HPDE6-E6E7 (cell line): ENCODE measurements at regions not wholly inside any gene's neighbourhood (a gene's known extent, or its start where the extent isn't known, plus 50 kb on each side); places are given as distances from the start of the nearest gene placed in this dataset.
"Not testable (repeated sequence)": the region's sequence is repeated elsewhere in the genome, so short reads cannot be mapped to it uniquely, and the experiment has no call there.

Experiments used
- DNase-seq: peaks from one replicate; pipeline ENCODE4 v3.0.0; 2011; ENCODE audit warnings: missing footprints; ENCODE audit errors: extremely low spot score

DNA sequence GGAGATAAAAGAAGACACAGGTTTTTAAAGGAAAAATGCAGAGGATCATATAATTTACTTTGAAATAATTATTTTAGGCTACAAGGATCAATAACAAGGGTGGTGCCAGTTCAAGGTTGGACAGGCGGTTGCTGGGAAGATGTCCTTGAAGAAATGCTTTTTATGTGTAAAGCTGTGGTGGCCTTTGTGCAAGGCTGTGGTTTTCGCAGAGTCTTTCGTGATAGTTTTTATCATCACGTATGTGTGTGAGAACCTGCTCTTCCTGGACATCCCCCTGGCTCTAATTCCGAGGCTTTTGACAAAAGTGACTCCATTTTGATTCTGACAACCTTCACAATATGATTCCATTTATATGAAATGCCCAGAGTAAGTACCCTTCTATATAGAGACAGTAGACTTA is 85.8 kb upstream of the COG2 start:
- DNase-seq: no peak

DNA sequence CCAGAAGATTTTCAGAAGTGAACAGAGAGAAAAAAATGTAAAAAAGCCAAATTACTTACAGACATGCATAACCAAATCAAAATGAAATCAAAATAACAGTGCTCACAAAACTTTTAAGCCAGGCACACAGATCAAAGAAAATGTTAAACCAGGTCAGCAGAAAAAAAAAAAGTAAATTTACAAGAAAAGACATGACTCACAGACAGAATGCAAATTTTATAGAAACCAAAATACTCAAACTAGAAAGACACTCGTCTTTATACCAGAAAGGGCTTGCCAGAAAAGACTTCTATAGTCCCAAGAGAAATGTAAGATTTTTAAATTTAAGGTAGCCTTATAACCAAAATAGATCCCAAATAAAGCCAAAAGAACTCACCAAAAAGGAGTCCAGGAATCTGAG is 86.5 kb upstream of the COG2 start:
- no peak for DNase-seq

GRCh38 chr1:230552880-230553279 is 89.4 kb upstream of the COG2 start:
- no peak for DNase-seq

GRCh38 chr1:230550945-230551344 is 91.3 kb upstream of the COG2 start:
- not testable (repeated sequence) for DNase-seq

DNA sequence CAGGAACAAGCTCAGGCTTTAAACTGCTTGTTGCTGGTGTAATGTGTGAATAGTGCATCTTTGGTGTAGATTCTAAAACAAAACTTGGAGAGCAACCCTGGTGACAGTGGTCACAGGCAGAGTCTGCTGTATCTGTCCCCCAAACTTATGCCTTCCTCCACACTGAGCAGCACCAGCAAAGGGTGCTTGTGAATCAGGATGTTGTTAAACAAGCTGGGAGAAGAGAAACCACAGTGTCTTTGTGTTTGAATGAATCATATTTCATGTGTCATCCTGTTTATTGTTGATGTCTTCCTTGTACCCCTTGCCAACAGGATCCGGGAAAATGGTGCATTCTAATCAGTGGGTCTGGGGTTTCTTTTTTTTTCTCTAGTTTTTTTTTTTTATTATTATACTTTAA is 91.9 kb upstream of the COG2 start:
- peak; percentile 68 for DNase-seq

- no peak for DNase-seq
Measured at GRCh38 chr1:230549625-230550024, 92.7 kb upstream of the COG2 start.

DNA sequence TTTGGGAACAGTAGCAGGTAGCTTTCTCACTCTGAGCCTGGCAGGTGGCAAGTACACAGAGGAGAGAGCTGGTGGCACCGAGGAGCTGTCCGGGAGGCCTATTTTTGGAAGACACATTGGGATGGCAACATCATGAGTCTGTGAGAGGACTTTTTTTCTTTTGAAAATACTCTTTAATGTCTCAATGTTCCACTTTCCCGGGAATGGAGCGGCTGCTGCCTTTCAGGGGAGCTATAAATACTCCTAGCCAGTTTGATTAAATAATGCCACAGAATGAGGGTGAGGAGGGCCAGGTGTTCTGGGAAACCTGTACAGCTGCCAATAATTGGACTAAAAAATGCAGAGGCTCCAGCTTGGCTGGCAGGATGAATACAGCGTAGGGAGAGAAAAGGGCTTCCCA is 93.3 kb upstream of the COG2 start:
- DNase-seq: no peak

- no peak for DNase-seq
Measured at GRCh38 chr1:230548357-230548756, 93.9 kb upstream of the COG2 start.

- DNase-seq: no peak
Measured at GRCh38 chr1:230545181-230545580, 97.1 kb upstream of the COG2 start.

GRCh38 chr1:230544758-230545157 is 97.5 kb upstream of the COG2 start:
- DNase-seq: no peak

DNA sequence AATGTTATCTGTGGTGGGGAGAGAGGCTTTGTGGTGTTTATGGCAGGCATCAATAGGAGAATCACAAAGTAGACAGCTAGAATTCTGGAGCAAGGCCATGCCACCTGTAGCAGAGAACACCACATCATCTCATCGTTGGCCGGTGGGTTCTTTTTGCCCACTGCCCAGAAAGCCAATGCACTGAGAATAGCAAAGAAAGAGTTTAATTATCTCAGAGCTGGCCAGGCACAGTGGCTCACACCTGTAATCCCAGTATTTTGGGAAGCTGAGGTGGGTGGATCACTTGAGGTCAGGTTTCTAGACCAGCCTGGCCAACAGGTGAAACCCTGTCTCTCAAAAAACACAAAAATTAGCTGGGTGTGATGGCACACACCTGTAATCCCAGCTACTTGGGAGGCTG is 99.2 kb upstream of the COG2 start:
- no peak for DNase-seq

DNA sequence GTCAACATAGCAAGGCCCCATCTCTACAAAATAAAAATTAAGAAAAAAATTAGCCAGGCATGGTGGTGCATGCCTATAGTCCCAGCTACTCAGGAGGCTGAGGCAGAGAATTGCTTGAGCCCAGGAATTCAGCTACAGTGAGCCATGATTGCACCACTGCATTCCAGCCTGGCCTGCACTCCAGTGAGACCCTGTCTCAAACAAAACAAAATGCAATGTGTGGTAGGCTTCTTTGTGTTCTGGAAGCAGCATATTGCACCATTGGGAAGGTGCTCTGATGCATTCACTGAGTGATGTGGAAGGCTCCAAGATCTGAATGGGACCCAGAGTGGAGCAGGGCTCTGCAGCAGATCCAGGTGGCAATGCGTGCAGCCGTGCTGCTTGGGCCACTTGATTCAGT is 99.6 kb upstream of the COG2 start:
- DNase-seq: no peak

GRCh38 chr1:230542054-230542453 is 100.2 kb upstream of the COG2 start:
- DNase-seq: peak; percentile 54

DNA sequence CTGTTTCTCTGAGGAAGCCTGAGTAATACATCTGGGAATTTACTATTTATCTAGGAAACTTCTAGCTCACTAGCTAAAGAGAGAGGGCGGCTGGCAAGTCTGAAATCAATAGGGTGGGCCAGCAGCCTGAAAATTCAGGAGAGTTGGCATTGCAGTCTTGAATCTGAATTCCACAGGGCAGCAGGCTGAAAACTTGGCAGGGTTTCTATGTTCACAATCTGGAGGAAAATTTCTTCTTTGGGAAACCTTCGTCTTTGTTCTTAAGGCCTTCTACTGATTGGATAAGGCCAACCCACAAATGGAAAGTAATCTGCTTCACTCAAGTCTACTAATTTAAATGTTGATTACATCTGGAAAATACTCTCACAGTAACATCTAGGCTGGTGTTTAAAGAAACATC is 101.0 kb upstream of the COG2 start:
- no peak for DNase-seq

GRCh38 chr1:230540421-230541155 is 101.7 kb upstream of the COG2 start:
- DNase-seq: no peak

DNA sequence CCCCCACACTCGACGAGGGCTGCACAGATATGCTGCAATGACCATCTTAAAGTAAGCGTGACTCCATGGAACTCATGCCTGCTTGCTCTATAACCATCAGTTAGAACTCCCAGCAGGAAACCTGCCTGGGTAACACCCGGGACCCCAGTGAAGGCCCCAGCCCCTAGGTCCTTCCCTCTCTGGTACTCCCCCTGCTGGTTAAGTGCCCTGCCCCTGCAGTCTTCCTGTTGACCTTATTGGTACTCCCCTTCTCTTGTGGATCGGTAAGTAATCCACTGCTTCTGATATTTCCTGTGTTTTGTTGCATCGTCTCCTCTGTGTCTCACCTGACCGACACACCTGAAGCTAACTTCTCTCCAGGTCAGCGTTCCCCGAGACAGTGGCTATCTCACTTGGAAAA is 104.8 kb upstream of the COG2 start:
- DNase-seq: no peak

DNA sequence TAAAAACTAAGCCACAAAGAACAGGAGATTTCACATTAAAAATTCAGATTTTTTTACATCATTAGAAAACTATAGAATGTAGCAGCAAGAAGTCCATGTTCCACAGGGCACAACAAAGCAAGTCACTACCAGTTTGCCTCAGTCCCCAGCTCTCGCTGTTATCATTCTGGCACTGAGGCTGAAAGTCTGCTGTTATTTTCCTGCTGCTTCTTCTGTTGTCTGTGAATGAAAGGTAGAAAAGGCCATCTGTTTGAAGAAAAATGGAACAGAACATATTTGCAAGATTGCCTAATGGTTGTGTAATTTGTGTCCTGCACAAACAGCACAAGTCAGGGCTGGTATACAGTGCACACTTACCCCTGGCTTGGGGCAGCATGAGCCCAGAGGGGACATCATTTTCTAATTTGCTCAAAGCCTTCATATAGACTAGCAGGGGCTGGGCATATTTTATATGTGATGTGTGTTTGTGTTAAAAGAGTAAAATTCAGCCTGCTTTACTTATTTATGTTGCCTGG is 105.6 kb upstream of the COG2 start:
- no peak for DNase-seq

GRCh38 chr1:230534224-230534623 is 108.1 kb upstream of the COG2 start:
- DNase-seq: no peak

GRCh38 chr1:230531103-230531502 is 105.0 kb upstream of the PGBD5 start:
- no peak for DNase-seq

DNA sequence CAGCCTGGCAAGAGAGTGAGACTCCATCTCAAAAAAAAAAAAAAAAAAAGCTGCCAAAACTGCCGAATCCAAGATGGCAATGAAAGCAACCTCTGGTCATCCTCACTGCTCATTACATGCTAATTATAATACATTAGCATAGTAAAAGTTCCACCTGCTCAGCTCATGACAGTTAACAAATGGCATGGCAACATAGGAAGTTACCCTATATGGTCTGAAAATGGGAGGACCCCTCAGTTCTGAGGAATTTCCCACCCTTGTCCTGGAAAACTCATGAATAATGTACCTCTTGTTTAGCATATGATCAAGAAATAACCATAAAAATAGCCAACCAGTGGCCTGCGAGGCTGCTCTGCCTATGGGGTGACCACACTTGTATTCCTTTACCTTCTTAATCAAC is 93.1 kb upstream of the PGBD5 start:
- no peak for DNase-seq

GRCh38 chr1:230518511-230518910 is 92.4 kb upstream of the PGBD5 start:
- no peak for DNase-seq

DNA sequence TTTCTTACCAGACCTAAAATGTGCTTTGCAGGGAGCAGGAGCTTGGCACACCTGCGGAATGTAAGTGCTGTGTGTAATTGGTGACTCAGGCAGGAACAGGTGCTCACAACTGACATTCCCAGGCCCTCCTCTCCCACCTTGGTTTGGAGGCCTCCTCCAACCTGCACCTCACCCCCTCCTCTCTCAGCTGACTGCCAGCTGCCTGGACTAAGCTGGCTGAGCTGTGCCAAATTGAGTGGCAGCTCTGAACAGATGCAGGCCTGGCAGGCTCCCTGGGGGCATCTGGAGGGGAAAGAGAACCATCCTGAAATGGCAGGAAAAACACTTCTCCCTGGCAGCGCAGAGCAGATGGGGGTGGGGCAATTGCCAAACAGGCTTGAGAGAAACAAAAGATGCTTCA is 91.7 kb upstream of the PGBD5 start:
- no peak for DNase-seq

DNA sequence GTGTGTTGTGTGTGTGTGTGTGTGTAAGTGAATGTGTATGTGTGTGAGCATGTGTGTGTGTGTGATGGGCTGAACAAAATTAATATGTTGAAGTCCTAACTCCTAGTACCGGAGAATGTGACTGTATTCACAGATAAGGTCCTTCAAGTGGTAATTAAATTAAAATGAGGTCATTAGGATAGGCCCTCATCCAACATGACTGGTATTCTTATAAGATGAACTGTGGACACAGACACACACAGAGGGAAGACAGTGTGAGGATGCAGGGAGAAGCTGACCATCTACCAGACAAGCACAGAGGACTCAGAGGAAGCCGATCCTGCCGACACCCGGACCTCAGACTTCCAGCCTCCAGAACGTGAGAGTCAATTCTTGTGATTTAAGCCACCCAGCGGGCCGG is 91.2 kb upstream of the PGBD5 start:
- no peak for DNase-seq

- no peak for DNase-seq
Measured at GRCh38 chr1:230516889-230517288, 90.8 kb upstream of the PGBD5 start.
